ENCODE measurements at regions not wholly inside any gene's neighbourhood (a gene's known extent, or its start where the extent isn't known, plus 50 kb on each side); places are given as distances from the start of the nearest gene placed in this dataset.

- TF ChIP-seq CTCF (conservative IDR thresholded peaks at IDR 0.05; ENCODE audit: low read depth, low read length) = no peak
- TF ChIP-seq EZH2phosphoT487 (IDR thresholded peaks at IDR 0.05; ENCODE audit: borderline replicate concordance, low read length) = no peak
Observed at GRCh38 chr2:173523497-173523896, 168.8 kb downstream of the CDCA7 start.

All from PC-3 (cell line).